IgD-negative memory B cell (primary cell): ENCODE measurements at regions not wholly inside any gene's neighbourhood (a gene's known extent, or its start where the extent isn't known, plus 50 kb on each side); places are given as distances from the start of the nearest gene placed in this dataset.
"Not testable (repeated sequence)": the region's sequence is repeated elsewhere in the genome, so short reads cannot be mapped to it uniquely, and the experiment has no call there.

Source experiments
- H3K27ac Mint-ChIP-seq, 3 donors: one replicate each; pipeline ENCODE4 v1.8.0; 2020 to 2022; ENCODE audit warnings: mild to moderate bottlenecking in 3 of 3, mixed read lengths in 3 of 3, moderate library complexity in 1 of 3
- H3K27me3 Mint-ChIP-seq: one replicate; pipeline ENCODE4 v1.8.0; 2021; ENCODE audit warnings: mixed read lengths
- H3K36me3 Mint-ChIP-seq: one replicate; pipeline ENCODE4 v1.8.0; 2020; ENCODE audit warnings: mild to moderate bottlenecking, mixed read lengths
- H3K4me1 Mint-ChIP-seq, 3 donors: one replicate each; pipeline ENCODE4 v1.8.0; 2020 to 2022; ENCODE audit warnings: mixed read lengths in 3 of 3, mild to moderate bottlenecking in 1 of 3
- H3K4me3 Mint-ChIP-seq, 4 donors: one replicate each; pipeline ENCODE4 v1.8.0; 2020 to 2022; ENCODE audit warnings: mild to moderate bottlenecking in 4 of 4, mixed read lengths in 4 of 4, moderate library complexity in 3 of 4
- H3K9me3 Mint-ChIP-seq, 3 donors: one replicate each; pipeline ENCODE4 v1.8.0; 2020 to 2021; ENCODE audit warnings: mixed read lengths in 3 of 3, mild to moderate bottlenecking in 1 of 3

GRCh38 chr2:2738276-2738675 lies 407.2 kb upstream of the MYT1L start:
- Mint-ChIP-seq H3K27me3 (no peaks in the 10 kb centered on the region), H3K36me3 (no peaks in the 10 kb centered on the region), H3K4me3 (no peak overlapping the region), H3K4me1 (no peaks in the 10 kb centered on the region), H3K9me3 (peaks cover 0 to 3% (median 0%) of the 10 kb centered on the region in 3 donors), H3K27ac (no peak overlapping the region)

- no peak overlapping the region for H3K4me3 Mint-ChIP-seq
- peaks cover 0 to under 1% (median 0%) of the 10 kb centered on the region in 3 donors for H3K9me3 Mint-ChIP-seq
- no peaks in the 10 kb centered on the region for H3K27me3 Mint-ChIP-seq
- no peaks in the 10 kb centered on the region for H3K36me3 Mint-ChIP-seq
- H3K27ac Mint-ChIP-seq, result no peak overlapping the region
- H3K4me1 Mint-ChIP-seq, result no peaks in the 10 kb centered on the region
Measured at GRCh38 chr2:2735041-2735440, 404.0 kb upstream of the MYT1L start.

- no peak overlapping the region for H3K4me3 Mint-ChIP-seq
- no peaks in the 10 kb centered on the region for H3K9me3 Mint-ChIP-seq
- no peaks in the 10 kb centered on the region for H3K4me1 Mint-ChIP-seq
- H3K27ac Mint-ChIP-seq, result no peak overlapping the region
- no peaks in the 10 kb centered on the region for H3K36me3 Mint-ChIP-seq
- no peaks in the 10 kb centered on the region for H3K27me3 Mint-ChIP-seq
Measured at GRCh38 chr2:2734308-2734707, 403.2 kb upstream of the MYT1L start.

GRCh38 chr2:2733818-2734217 lies 402.7 kb upstream of the MYT1L start:
- Mint-ChIP-seq H3K4me1 (no peaks in the 10 kb centered on the region), H3K4me3 (no peak overlapping the region), H3K27me3 (no peaks in the 10 kb centered on the region), H3K36me3 (no peaks in the 10 kb centered on the region), H3K9me3 (no peaks in the 10 kb centered on the region), H3K27ac (no peak overlapping the region)

GRCh38 chr2:2732331-2733119 lies 401.4 kb upstream of the MYT1L start:
- no peaks in the 10 kb centered on the region for H3K4me1 Mint-ChIP-seq
- H3K9me3 Mint-ChIP-seq, result no peaks in the 10 kb centered on the region
- no peak overlapping the region for H3K4me3 Mint-ChIP-seq
- H3K36me3 Mint-ChIP-seq, result no peaks in the 10 kb centered on the region
- H3K27ac Mint-ChIP-seq, result no peak overlapping the region
- H3K27me3 Mint-ChIP-seq, result no peaks in the 10 kb centered on the region

GRCh38 chr2:2731816-2732284 lies 400.8 kb upstream of the MYT1L start:
- Mint-ChIP-seq H3K4me3 (no peak overlapping the region), H3K27ac (no peak overlapping the region), H3K36me3 (no peaks in the 10 kb centered on the region)

GRCh38 chr2:2731101-2731815 lies 400.2 kb upstream of the MYT1L start:
- no peaks in the 10 kb centered on the region for H3K9me3 Mint-ChIP-seq
- no peak overlapping the region for H3K4me3 Mint-ChIP-seq
- no peaks in the 10 kb centered on the region for H3K4me1 Mint-ChIP-seq
- H3K27ac Mint-ChIP-seq, result no peak overlapping the region
- H3K27me3 Mint-ChIP-seq, result no peaks in the 10 kb centered on the region
- no peaks in the 10 kb centered on the region for H3K36me3 Mint-ChIP-seq

More at GRCh38 chr2:2731816-2732284, 400.8 kb upstream of the MYT1L start:
- H3K4me1 Mint-ChIP-seq, result no peaks in the 10 kb centered on the region
- H3K9me3 Mint-ChIP-seq, result no peaks in the 10 kb centered on the region
- H3K27me3 Mint-ChIP-seq, result no peaks in the 10 kb centered on the region

- Mint-ChIP-seq H3K4me3 (no peak overlapping the region), H3K9me3 (no peaks in the 10 kb centered on the region), H3K27ac (no peak overlapping the region), H3K4me1 (no peaks in the 10 kb centered on the region), H3K36me3 (no peaks in the 10 kb centered on the region), H3K27me3 (no peaks in the 10 kb centered on the region)
Measured at GRCh38 chr2:2730301-2730833, 399.3 kb upstream of the MYT1L start.

- H3K27me3 Mint-ChIP-seq, result no peaks in the 10 kb centered on the region
- H3K9me3 Mint-ChIP-seq, result no peaks in the 10 kb centered on the region
- H3K36me3 Mint-ChIP-seq, result no peaks in the 10 kb centered on the region
- H3K27ac Mint-ChIP-seq, result no peak overlapping the region
- H3K4me1 Mint-ChIP-seq, result no peaks in the 10 kb centered on the region
- H3K4me3 Mint-ChIP-seq, result no peak overlapping the region
Measured at GRCh38 chr2:2729246-2729645, 398.2 kb upstream of the MYT1L start.

- Mint-ChIP-seq H3K4me3 (peak overlapping the region in 1 of 4 donors; percentile 63), H3K9me3 (no peaks in the 10 kb centered on the region), H3K27ac (no peak overlapping the region), H3K27me3 (no peaks in the 10 kb centered on the region), H3K36me3 (no peaks in the 10 kb centered on the region), H3K4me1 (no peaks in the 10 kb centered on the region)
Measured at GRCh38 chr2:2728635-2729034, 397.6 kb upstream of the MYT1L start.

GRCh38 chr2:2727876-2728511 lies 396.9 kb upstream of the MYT1L start:
- Mint-ChIP-seq H3K27ac (no peak overlapping the region), H3K27me3 (no peaks in the 10 kb centered on the region), H3K4me3 (no peak overlapping the region), H3K4me1 (no peaks in the 10 kb centered on the region), H3K36me3 (no peaks in the 10 kb centered on the region), H3K9me3 (no peaks in the 10 kb centered on the region)

- no peaks in the 10 kb centered on the region for H3K9me3 Mint-ChIP-seq
- no peaks in the 10 kb centered on the region for H3K36me3 Mint-ChIP-seq
- H3K4me1 Mint-ChIP-seq, result peaks cover 0 to 1% (median 0%) of the 10 kb centered on the region in 3 donors
- no peaks in the 10 kb centered on the region for H3K27me3 Mint-ChIP-seq
- no peak overlapping the region for H3K4me3 Mint-ChIP-seq
- H3K27ac Mint-ChIP-seq, result no peak overlapping the region
Measured at GRCh38 chr2:2726163-2726562, 395.1 kb upstream of the MYT1L start.

GRCh38 chr2:2723064-2723463 lies 392.0 kb upstream of the MYT1L start:
- no peak overlapping the region for H3K4me3 Mint-ChIP-seq
- H3K36me3 Mint-ChIP-seq, result no peaks in the 10 kb centered on the region
- H3K9me3 Mint-ChIP-seq, result peaks cover 0 to 2% (median 0%) of the 10 kb centered on the region in 3 donors
- no peaks in the 10 kb centered on the region for H3K27me3 Mint-ChIP-seq
- H3K4me1 Mint-ChIP-seq, result peaks cover 0 to 1% (median 0%) of the 10 kb centered on the region in 3 donors
- H3K27ac Mint-ChIP-seq, result no peak overlapping the region

- no peak overlapping the region for H3K27ac Mint-ChIP-seq
- no peaks in the 10 kb centered on the region for H3K36me3 Mint-ChIP-seq
- H3K4me1 Mint-ChIP-seq, result peaks cover 0 to 1% (median 0%) of the 10 kb centered on the region in 3 donors
- H3K9me3 Mint-ChIP-seq, result peaks cover 0 to 2% (median 0%) of the 10 kb centered on the region in 3 donors
- H3K4me3 Mint-ChIP-seq, result no peak overlapping the region
- no peaks in the 10 kb centered on the region for H3K27me3 Mint-ChIP-seq
Measured at GRCh38 chr2:2721296-2721835, 390.3 kb upstream of the MYT1L start.

- not testable (repeated sequence) for H3K27ac Mint-ChIP-seq, H3K36me3 Mint-ChIP-seq, H3K4me1 Mint-ChIP-seq, H3K4me3 Mint-ChIP-seq, H3K27me3 Mint-ChIP-seq, H3K9me3 Mint-ChIP-seq
Measured at GRCh38 chr2:2720806-2721205, 389.7 kb upstream of the MYT1L start.
